CD14-positive monocyte (primary cell): ENCODE measurements at regions not wholly inside any gene's neighbourhood (a gene's known extent, or its start where the extent isn't known, plus 50 kb on each side); places are given as distances from the start of the nearest gene placed in this dataset.

Experiments
- DNase-seq, 3 donors: peaks; one replicate each; pipeline ENCODE4 v3.0.0-alpha.2; 2011 to 2022
- H2AFZ ChIP-seq: 2 replicates; pipeline ENCODE4 v1.6.0; 2012; ENCODE audit warnings: mild to moderate bottlenecking, low read depth, low read length, inconsistent platforms; ENCODE audit not compliant: insufficient read depth, poor library complexity, severe bottlenecking
- H3K27ac ChIP-seq, 2 donors: 1 replicate in 1 of 2; 2 replicates in 1 of 2; pipeline ENCODE4 v1.5.1; 2012 to 2013; ENCODE audit warnings: low read length in 2 of 2, control low read depth in 1 of 2, inconsistent platforms in 1 of 2, low read depth in 1 of 2, mild to moderate bottlenecking in 1 of 2
- H3K27me3 ChIP-seq, 2 donors: one replicate each; pipeline versions ENCODE4 v1.6.0 to v1.6.1; 2011 to 2013; ENCODE audit warnings: low read length in 2 of 2; ENCODE audit not compliant: control insufficient read depth in 2 of 2, insufficient read depth in 2 of 2
- H3K36me3 ChIP-seq, 2 donors: replicated peaks in 1 of 2; 1 replicate in 1 of 2; 2 replicates in 1 of 2; pipeline versions ENCODE4 v1.5.1 to v1.6.1; 2012 to 2013; ENCODE audit warnings: low read length in 2 of 2, control low read depth in 1 of 2, inconsistent platforms in 1 of 2, mild to moderate bottlenecking in 1 of 2; ENCODE audit not compliant: insufficient read depth in 2 of 2, control insufficient read depth in 1 of 2
- H3K4me1 ChIP-seq, 2 donors: 1 replicate in 1 of 2; 2 replicates in 1 of 2; pipeline versions ENCODE4 v1.5.1 to v1.6.1; 2012 to 2013; ENCODE audit warnings: low read length in 2 of 2, control low read depth in 1 of 2, inconsistent platforms in 1 of 2, mild to moderate bottlenecking in 1 of 2, moderate library complexity in 1 of 2; ENCODE audit not compliant: insufficient read depth in 2 of 2, control insufficient read depth in 1 of 2
- H3K4me2 ChIP-seq: replicated peaks from 2 replicates; pipeline ENCODE3; 2012; ENCODE audit warnings: low read length, moderate library complexity, mild to moderate bottlenecking; ENCODE audit not compliant: poor library complexity, severe bottlenecking; ENCODE audit errors: extremely low read depth
- H3K4me3 ChIP-seq, 3 experiments: fragments of 200-600 bp in 1 of 3; sonication (generic) in 1 of 3; replicated peaks in 1 of 3; 1 replicate in 2 of 3; 2 replicates in 1 of 3; pipeline ENCODE4 v1.5.1; 2011 to 2013; ENCODE audit warnings: low read length in 3 of 3, mild to moderate bottlenecking in 3 of 3, control low read depth in 2 of 3, low read depth in 2 of 3, inconsistent platforms in 1 of 3, moderate library complexity in 1 of 3
- H3K79me2 ChIP-seq: 2 replicates; pipeline ENCODE4 v1.6.0; 2012; ENCODE audit warnings: mild to moderate bottlenecking, control low read depth, inconsistent platforms, low read length, moderate library complexity; ENCODE audit not compliant: insufficient read depth
- H3K9ac ChIP-seq: 2 replicates; pipeline ENCODE4 v1.6.0; 2017; ENCODE audit warnings: low read length, mild to moderate bottlenecking; ENCODE audit not compliant: insufficient read depth, poor library complexity, severe bottlenecking
- H3K9me3 ChIP-seq, 2 donors: replicated peaks in 1 of 2; 1 replicate in 1 of 2; 2 replicates in 1 of 2; pipeline versions ENCODE4 v1.5.1 to v1.6.1; 2012 to 2013; ENCODE audit warnings: low read length in 2 of 2, control low read depth in 1 of 2; ENCODE audit not compliant: control insufficient read depth in 1 of 2, insufficient read depth in 1 of 2
- H4K20me1 ChIP-seq: 2 replicates; pipeline ENCODE4 v1.6.0; 2012; ENCODE audit warnings: mild to moderate bottlenecking, low read length, control low read depth, moderate library complexity; ENCODE audit not compliant: insufficient read depth
- H3K27ac Mint-ChIP-seq, 7 donors: one replicate each; pipeline ENCODE4 v1.8.0; 2020; ENCODE audit warnings: mild to moderate bottlenecking in 7 of 7, mixed read lengths in 7 of 7, moderate library complexity in 6 of 7, inconsistent platforms in 2 of 7
- H3K27me3 Mint-ChIP-seq, 3 donors: one replicate each; pipeline ENCODE4 v1.8.0; 2021 to 2022; ENCODE audit warnings: low read depth in 3 of 3, mild to moderate bottlenecking in 3 of 3, mixed read lengths in 3 of 3, moderate library complexity in 3 of 3, inconsistent platforms in 1 of 3
- H3K36me3 Mint-ChIP-seq, 2 donors: one replicate each; pipeline ENCODE4 v1.8.0; 2020; ENCODE audit warnings: mixed read lengths in 2 of 2, inconsistent platforms in 1 of 2, mild to moderate bottlenecking in 1 of 2
- H3K4me1 Mint-ChIP-seq: one replicate; pipeline ENCODE4 v1.8.0; 2020; ENCODE audit warnings: mild to moderate bottlenecking, mixed read lengths
- H3K4me3 Mint-ChIP-seq, 2 donors: one replicate each; pipeline ENCODE4 v1.8.0; 2020; ENCODE audit warnings: mild to moderate bottlenecking in 2 of 2, mixed read lengths in 2 of 2, moderate library complexity in 1 of 2
- H3K9me3 Mint-ChIP-seq, 7 donors: one replicate each; pipeline ENCODE4 v1.8.0; 2020 to 2022; ENCODE audit warnings: mixed read lengths in 7 of 7, mild to moderate bottlenecking in 6 of 7, moderate library complexity in 6 of 7, inconsistent platforms in 2 of 7
- CTCF ChIP-seq: fragments of 200-600 bp; IDR thresholded peaks from one replicate; pipeline ENCODE4 v1.8.0; 2022; ENCODE audit warnings: antibody characterized with exemption, mild to moderate bottlenecking
- WGBS: methylation state at CpG from one replicate; pipeline ENCODE4 v1.1.5; 2013; ENCODE audit warnings: missing lambda C conversion rate; ENCODE audit not compliant: insufficient coverage; 5-methylcytosine and 5-hydroxymethylcytosine counted together
- intact Hi-C, 2 donors: fragments of 100-400 bp; cut with micrococcal nuclease; formaldehyde crosslinking; loops; one replicate each; pipeline versions ENCODE4 v1.15.0 to v1.15.1; 2023

- no peak for DNase-seq
- Histone ChIP-seq H3K4me3 (no peak overlapping the region), H3K9me3 (peaks cover 0 to 4% of the 10 kb centered on the region in 2 donors), H4K20me1 (no peaks in the 10 kb centered on the region), H3K79me2 (no peaks in the 10 kb centered on the region), H3K4me2 (no peak overlapping the region), H3K36me3 (no peaks in the 10 kb centered on the region), H3K4me1 (no peaks in the 10 kb centered on the region), H2AFZ (no peak overlapping the region), H3K27ac (no peak overlapping the region), H3K9ac (no peak overlapping the region), H3K27me3 (no peaks in the 10 kb centered on the region)
- Mint-ChIP-seq H3K27ac (no peak overlapping the region), H3K4me1 (no peaks in the 10 kb centered on the region), H3K4me3 (no peak overlapping the region), H3K9me3 (peaks cover 0 to 6% (median 0%) of the 10 kb centered on the region in 7 donors), H3K27me3 (no peaks in the 10 kb centered on the region), H3K36me3 (no peaks in the 10 kb centered on the region)
- intact Hi-C loops: no loop called here
- no CpG with 5 or more reads among the region's 2 CpGs for WGBS
- no peak for TF ChIP-seq CTCF
Observed at GRCh38 chr14:44166611-44167010, 340.5 kb downstream of the FSCB start.

- DNase-seq: no peak
- intact Hi-C loops: no loop called here
- no peaks in the 10 kb centered on the region for H3K27me3 ChIP-seq
- no peaks in the 10 kb centered on the region for H4K20me1 ChIP-seq
- H3K4me3 ChIP-seq: no peak overlapping the region
- H3K4me3 Mint-ChIP-seq: no peak overlapping the region
- no peak overlapping the region for H3K27ac Mint-ChIP-seq
- no peak overlapping the region for H3K4me2 ChIP-seq
- no peaks in the 10 kb centered on the region for H3K27me3 Mint-ChIP-seq
- H3K9ac ChIP-seq: no peak overlapping the region
- H2AFZ ChIP-seq: no peak overlapping the region
- no peaks in the 10 kb centered on the region for H3K36me3 ChIP-seq
- no peaks in the 10 kb centered on the region for H3K4me1 ChIP-seq
- no CpG with 5 or more reads among the region's 3 CpGs for WGBS
- no peaks in the 10 kb centered on the region for H3K36me3 Mint-ChIP-seq
- H3K79me2 ChIP-seq: no peaks in the 10 kb centered on the region
- H3K9me3 ChIP-seq: peaks cover 0 to 4% of the 10 kb centered on the region in 2 donors
- no peak for TF ChIP-seq CTCF
- peaks cover 0 to 6% (median 0%) of the 10 kb centered on the region in 7 donors for H3K9me3 Mint-ChIP-seq
- H3K27ac ChIP-seq: no peak overlapping the region
- no peaks in the 10 kb centered on the region for H3K4me1 Mint-ChIP-seq
Observed at GRCh38 chr14:44165936-44166335, 341.1 kb downstream of the FSCB start.
